ENCODE measurements at regions not wholly inside any gene's neighbourhood (a gene's known extent, or its start where the extent isn't known, plus 50 kb on each side); places are given as distances from the start of the nearest gene placed in this dataset.

GRCh38 chrX:8284131-8284530 lies 113.1 kb upstream of the VCX2 start:
- TF ChIP-seq CTCF (conservative IDR thresholded peaks at IDR 0.05 in 1 of 2, IDR thresholded peaks at IDR 0.05 in 1 of 2; ENCODE audit: extremely low read depth in 1 of 2, insufficient read depth in 1 of 2, low read depth in 1 of 2, low read length in 2 of 2) (no peak), EZH2 (IDR thresholded peaks at IDR 0.05; ENCODE audit: borderline replicate concordance, low read length) (no peak)
